HG03432 (cell line): ENCODE measurements at regions not wholly inside any gene's neighbourhood (a gene's known extent, or its start where the extent isn't known, plus 50 kb on each side); places are given as distances from the start of the nearest gene placed in this dataset.

Experiments
- ATAC-seq: cut with Tn5 transposase; IDR thresholded peaks from one replicate; pipeline ENCODE4 v1.9.1; 2021; ENCODE audit warnings: mild to moderate bottlenecking, moderate library complexity; ENCODE audit not compliant: unreplicated experiment

- no peak for ATAC-seq
Observed at GRCh38 chr6:14912226-14912625, 333.6 kb upstream of the JARID2 start.

- no peak for ATAC-seq
Observed at GRCh38 chr6:14912706-14913105, 333.2 kb upstream of the JARID2 start.

DNA sequence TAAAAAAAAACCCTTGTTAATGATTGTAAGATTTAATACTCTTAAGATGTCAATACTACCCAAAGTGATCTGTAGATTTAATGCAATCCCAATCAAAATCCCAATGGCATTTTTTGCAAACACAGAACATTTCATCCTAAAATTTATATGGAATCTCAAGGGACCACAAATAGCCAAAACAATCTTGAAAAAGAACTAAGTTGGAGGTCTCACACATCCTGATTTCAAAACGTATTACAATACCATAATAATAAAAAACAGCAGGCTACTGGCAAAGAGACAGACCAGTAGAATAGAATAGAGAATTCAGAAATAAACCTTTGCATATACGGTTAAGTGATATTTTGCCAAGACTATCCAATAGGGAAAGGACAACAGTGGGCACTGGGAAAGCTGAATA is 331.9 kb upstream of the JARID2 start:
- ATAC-seq = no peak

GRCh38 chr6:14915888-14916832 is 329.7 kb upstream of the JARID2 start:
- ATAC-seq = no peak

- ATAC-seq = no peak
Observed at GRCh38 chr6:14917109-14917910, 328.6 kb upstream of the JARID2 start.

DNA sequence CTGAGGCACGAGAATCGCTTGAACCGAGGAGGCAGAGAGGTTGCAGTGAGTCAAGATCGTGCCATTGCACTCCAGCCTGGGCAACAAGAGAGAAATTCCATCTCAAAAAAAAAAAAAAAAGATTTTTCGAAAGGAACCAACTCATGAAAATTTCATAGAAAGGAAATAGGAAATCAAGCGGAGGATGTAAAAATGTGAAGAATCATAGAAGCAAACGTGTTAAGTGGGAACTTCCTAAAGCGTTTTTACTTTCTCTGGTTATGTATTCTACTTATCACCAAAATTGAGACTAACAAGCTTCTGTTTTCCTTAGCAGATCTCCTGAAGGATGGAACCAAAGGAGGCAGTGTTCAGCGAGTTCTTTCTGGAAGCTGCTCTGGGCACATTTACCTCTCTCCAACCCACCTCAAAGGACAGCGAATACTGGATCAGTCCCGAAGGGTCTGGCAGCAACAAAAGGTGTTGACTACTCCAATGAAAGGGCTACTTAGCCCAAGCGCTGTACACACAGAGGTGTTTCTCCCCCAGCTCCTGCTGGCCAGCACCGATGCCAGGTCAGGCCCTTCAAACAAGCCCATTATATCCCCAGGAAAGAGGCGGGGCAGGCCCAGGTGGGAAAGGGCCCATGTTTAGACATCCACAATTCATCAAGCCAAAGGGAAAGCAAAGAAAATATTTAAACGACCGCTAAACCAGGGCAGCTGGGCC is 327.5 kb upstream of the JARID2 start:
- no peak for ATAC-seq

GRCh38 chr6:14919038-14919670 is 326.7 kb upstream of the JARID2 start:
- no peak for ATAC-seq

DNA sequence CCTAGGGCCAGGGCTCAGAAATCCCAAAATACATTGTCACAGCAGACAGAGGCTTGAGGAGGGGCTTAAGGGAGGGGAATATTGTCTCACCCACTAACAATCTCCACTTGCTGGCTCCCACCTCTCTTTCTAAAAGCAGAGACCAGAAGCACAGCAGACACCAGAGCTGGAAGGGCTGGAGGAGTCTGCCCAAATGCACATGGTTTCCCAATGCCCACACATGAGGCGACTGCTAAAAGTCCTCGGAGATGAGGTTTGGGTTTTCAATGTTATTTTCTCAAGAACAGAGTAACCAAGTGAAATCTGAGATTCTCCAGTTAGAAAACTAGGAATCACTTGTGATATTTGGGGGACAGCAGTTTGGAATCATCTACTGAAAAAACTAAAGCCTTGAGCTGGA is 325.6 kb upstream of the JARID2 start:
- ATAC-seq = no peak

GRCh38 chr6:14921170-14921569 is 324.7 kb upstream of the JARID2 start:
- ATAC-seq = no peak

DNA sequence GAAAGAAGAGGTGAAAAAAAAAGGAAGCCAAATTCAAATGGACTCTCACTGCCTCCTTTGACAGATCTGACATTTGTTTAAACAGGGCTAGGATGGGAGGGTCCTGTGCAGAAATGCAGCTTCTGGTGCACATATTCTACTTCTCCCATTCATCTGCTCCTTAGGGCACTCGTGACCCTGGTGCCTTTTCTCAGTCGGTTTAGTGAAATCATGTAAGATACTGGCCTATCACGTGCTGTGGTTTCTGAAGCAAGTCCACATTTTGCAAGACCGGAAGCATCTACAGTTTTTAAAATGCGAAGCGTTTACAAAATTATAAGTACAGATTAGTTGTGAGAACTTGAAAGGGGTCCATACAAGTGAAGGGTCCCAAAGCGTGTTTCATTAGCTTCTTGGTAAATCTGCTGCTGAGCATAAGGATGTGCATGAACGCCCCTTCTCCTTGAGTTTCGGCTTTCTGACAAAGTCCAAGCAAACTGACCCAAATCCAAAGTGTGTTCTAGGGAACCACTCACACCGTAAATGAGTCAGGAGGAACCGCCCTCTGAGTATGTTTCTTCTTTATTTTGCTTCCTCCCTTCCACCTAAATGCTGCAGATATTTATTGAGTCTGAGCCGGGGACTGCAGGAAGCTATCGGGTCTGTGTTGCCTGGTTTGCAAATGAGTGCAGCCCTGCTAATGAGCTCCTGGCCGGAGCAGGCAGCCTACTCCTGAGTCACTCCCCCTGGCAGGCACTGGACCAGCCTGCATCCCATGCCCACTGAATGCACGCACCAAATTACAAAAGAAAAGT is 323.8 kb upstream of the JARID2 start:
- no peak for ATAC-seq

GRCh38 chr6:14922706-14923460 is 323.0 kb upstream of the JARID2 start:
- ATAC-seq = no peak

GRCh38 chr6:14924126-14925024 is 321.5 kb upstream of the JARID2 start:
- no peak for ATAC-seq

GRCh38 chr6:14925025-14925698 is 320.7 kb upstream of the JARID2 start:
- ATAC-seq = no peak

DNA sequence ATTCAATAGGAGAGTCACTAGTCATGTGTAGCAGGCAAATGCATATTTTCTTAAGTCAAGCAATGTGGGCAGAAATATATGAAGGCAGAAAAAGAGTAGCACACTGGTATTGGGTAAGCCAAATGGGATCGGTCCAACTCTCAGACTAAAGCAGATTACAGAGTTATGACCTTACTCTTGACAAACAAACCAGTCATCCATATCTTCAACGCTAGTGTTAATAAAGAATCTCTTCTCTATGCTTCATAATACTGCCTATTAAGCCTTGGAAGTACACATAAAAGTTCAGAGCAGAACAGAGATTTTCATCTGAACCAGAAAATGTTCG is 320.2 kb upstream of the JARID2 start:
- ATAC-seq = no peak

DNA sequence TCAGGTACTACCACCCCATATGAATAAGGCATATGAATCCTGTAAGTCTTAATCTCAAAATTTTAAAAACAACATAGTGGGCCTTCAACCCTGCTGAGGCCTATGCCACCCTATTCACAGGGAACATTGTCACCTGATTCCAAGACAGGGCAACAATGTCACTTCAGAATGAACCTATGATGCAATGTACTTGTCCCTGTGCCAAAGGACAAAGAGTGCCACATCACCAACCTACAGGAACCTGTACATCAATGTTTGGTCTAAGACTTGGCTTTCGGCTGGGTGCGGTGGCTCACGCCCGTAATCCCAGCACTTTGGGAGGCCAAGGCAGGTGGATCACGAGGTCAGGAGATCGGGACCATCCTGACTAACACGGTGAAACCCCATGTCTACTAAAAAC is 318.5 kb upstream of the JARID2 start:
- no peak for ATAC-seq

DNA sequence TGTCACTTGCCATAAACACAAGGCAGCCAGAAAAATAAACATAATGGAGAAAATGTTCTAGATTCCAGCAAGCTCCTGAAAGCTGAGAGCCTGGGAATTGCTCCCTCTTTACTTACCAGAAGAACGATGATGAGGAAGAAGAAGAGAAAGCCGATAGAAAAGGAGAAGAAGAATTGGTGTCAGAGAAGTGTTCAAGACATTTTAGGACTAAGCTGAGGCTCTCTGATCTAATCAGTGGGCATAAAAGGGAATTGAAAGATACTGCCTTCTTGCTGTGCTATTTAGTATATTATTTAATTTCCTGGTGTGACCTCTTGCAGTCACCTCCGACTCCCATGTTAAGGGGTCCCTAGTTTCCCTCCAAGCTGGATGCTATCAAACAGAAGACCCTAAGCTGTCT is 316.6 kb upstream of the JARID2 start:
- no peak for ATAC-seq

DNA sequence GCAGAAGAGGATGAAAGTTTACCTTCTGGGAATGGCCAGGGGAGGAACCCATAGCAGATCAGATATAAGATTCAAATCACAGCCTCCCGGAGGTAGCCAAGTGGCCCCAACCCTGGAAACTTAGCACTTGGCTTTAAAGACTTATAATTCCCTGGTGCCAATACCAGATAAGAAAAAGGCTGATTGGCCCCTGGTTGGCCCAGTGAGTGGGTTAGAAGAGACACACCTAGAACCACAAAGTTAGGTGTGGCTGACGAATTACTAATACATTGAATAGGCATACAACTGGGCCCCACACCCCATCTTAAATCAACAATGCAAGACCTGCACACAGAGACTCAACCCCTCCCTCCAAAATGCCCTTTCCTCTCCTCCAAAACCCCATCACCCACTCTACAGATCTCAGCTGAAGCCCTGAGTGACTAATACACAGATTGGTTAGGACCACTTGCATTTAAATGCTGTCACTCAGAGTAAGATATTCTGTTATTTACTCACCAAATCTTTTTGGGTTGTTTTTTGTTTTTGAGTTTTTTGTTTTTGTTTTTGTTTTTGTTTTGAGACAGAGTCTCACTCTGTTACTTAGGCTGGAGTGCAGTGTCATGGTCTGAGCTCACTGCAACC is 315.4 kb upstream of the JARID2 start:
- ATAC-seq = no peak
